Stimulated activated naive B cell treated with anti-CD40 and anti-IgM and Interleukin-4, amounts not matched to agents 10 μg/mL and 1 μg/mL and 100 μg/mL, for 72 hours (primary cell): ENCODE measurements at regions not wholly inside any gene's neighbourhood (a gene's known extent, or its start where the extent isn't known, plus 50 kb on each side); places are given as distances from the start of the nearest gene placed in this dataset.

Experiments
- ATAC-seq, 2 donors: fragments of 150-1000 bp; cut with Tn5 transposase; replicated peaks; 2 replicates each; pipeline ENCODE4 v1.10.0; 2021; ENCODE audit warnings: moderate library complexity in 1 of 2
- DNase-seq: peaks from one replicate; pipeline ENCODE4 v3.0.0; 2021
- H3K27ac Mint-ChIP-seq: one replicate; pipeline ENCODE4 v1.8.0; 2022; ENCODE audit warnings: mild to moderate bottlenecking, mixed read lengths
- H3K27me3 Mint-ChIP-seq, 2 donors: one replicate each; pipeline ENCODE4 v1.8.0; 2022; ENCODE audit warnings: mixed read lengths in 2 of 2
- H3K36me3 Mint-ChIP-seq, 2 donors: one replicate each; pipeline ENCODE4 v1.8.0; 2022; ENCODE audit warnings: mixed read lengths in 2 of 2, mild to moderate bottlenecking in 1 of 2
- H3K4me1 Mint-ChIP-seq, 2 donors: one replicate each; pipeline ENCODE4 v1.8.0; 2022; ENCODE audit warnings: mixed read lengths in 2 of 2, mild to moderate bottlenecking in 1 of 2
- H3K4me3 Mint-ChIP-seq, 2 donors: one replicate each; pipeline ENCODE4 v1.8.0; 2022; ENCODE audit warnings: mild to moderate bottlenecking in 2 of 2, mixed read lengths in 2 of 2, moderate library complexity in 1 of 2
- H3K9me3 Mint-ChIP-seq, 2 donors: one replicate each; pipeline ENCODE4 v1.8.0; 2022; ENCODE audit warnings: mixed read lengths in 2 of 2, mild to moderate bottlenecking in 1 of 2

DNA sequence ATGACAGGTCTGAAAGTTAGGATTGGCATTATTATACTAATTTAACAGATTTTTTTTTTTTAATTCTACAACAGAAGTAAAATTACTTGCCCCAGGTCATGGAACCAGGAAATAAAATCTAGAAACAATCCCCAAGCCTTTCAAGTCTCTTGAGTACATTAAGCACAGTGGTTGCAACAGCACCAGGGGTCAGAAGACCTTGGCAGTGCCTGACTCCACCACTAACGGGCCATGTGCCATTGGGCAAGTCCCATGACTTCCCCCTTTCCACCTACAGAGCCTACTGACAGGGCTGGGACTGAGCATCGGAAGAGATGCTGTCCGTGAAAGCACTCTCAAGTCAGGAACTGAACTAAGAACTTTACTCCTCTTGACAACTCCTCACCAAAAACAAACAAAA lies 98.6 kb upstream of the AKIP1 start:
- Mint-ChIP-seq H3K36me3 (no peaks in the 10 kb centered on the region), H3K27ac (no peak overlapping the region), H3K9me3 (no peaks in the 10 kb centered on the region), H3K4me3 (no peak overlapping the region), H3K27me3 (peaks cover 13 to 22% of the 10 kb centered on the region in 2 donors), H3K4me1 (peaks cover 7 to 9% of the 10 kb centered on the region in 2 donors)
- ATAC-seq, result no peak
- no peak for DNase-seq

DNA sequence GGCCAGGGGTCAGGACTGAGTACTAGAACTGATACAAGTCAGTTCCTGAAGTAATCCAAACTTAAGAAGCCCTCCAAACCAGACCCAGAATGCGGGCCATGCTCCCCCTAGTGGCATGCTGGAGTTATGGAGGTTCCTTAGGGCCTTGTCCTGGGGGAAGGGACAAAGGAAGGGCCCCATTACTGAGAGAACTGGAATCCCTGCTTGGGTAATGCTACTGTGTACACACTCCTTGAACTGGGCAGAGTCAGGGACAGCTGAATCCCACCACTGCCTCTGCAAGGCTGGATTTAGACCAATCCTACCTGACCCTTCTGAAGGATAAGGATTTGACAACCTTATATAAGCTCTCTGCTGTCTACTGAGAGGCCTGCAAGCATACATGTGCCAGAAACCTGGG lies 97.3 kb upstream of the AKIP1 start:
- DNase-seq, result peak; percentile 48
- Mint-ChIP-seq H3K36me3 (no peaks in the 10 kb centered on the region), H3K27ac (no peak overlapping the region), H3K9me3 (no peaks in the 10 kb centered on the region), H3K27me3 (peaks cover 13 to 22% of the 10 kb centered on the region in 2 donors), H3K4me3 (no peak overlapping the region), H3K4me1 (peaks cover 7 to 9% of the 10 kb centered on the region in 2 donors)
- ATAC-seq, result peak; percentile 86 to 88

DNA sequence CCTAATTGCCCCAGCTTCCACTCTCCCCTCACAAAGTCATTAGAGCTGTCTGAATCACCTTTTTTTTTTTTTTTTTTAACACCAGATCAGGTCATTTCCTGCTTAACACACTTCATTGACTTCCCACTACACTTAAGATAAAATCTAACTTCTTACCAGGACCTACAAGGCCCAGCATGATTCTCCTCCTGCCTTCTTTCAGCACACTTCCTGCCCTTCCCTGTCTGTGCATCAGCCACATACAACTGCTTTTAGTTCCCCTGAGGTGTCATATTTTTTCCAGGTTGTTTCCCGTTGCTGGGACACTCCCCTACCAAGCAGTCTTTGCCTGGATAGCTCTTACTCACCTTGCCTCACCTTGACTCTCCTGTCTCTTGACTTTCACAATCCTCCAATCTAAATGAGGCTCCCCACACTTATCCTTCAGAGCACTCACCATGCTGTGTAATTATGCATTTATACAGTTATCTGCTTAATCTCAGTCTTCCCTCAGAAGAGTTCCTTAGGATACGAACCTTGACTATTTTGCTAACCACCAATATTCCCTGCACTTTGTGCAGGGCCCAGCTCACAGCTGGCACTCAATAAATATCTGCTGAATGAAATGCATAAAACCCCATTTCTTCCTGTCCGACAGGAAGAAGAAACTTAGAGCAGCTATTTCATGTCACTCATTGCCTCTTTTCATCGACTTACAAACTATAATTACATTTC lies 96.6 kb upstream of the AKIP1 start:
- Mint-ChIP-seq H3K4me1 (peaks cover 7 to 9% of the 10 kb centered on the region in 2 donors), H3K27ac (no peak overlapping the region), H3K9me3 (no peaks in the 10 kb centered on the region), H3K4me3 (no peak overlapping the region), H3K27me3 (peaks cover 12 to 16% of the 10 kb centered on the region in 2 donors), H3K36me3 (no peaks in the 10 kb centered on the region)
- ATAC-seq (peak; percentile 58 to 64), DNase-seq (no peak)

DNA sequence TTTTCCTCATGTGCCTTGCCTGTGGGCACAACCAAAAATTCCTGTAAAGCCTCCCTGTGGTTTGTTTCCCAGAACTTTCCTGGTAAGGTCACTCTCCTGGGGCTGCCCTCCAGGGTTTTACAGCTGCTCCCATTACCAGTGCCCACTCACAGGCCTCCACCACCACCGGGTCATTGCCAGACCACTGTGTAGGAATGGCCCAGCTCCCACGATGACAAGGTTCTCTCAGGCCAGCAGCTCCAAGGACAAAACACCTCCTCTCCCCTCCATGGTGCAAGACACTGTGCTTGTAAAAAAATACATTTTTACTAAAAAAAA lies 96.1 kb upstream of the AKIP1 start:
- Mint-ChIP-seq H3K36me3 (no peaks in the 10 kb centered on the region), H3K9me3 (no peaks in the 10 kb centered on the region), H3K27me3 (peaks cover 12 to 13% of the 10 kb centered on the region in 2 donors), H3K4me1 (peaks cover 7 to 9% of the 10 kb centered on the region in 2 donors), H3K27ac (no peak overlapping the region), H3K4me3 (no peak overlapping the region)
- ATAC-seq (no peak), DNase-seq (no peak)

DNA sequence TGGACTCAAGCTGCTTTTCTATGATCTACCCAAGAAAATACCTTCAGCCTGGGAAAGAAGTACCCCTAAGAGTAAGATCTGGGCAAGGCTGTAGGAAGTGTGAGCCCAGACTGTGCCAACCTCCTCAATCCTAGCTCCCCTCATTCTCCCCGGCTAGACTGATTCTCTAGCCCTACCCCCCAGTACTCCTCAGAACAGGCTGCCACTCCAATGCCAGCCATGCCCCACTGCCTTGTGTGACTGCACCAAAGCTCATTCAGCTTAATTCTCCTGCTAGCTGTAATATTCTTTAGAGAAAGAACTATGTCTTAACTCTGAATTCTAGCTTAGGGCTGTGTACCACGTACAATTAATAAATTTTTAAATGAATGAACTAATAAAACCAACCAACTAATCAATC lies 92.6 kb upstream of the AKIP1 start:
- Mint-ChIP-seq H3K4me3 (no peak overlapping the region), H3K27ac (no peak overlapping the region), H3K27me3 (peaks cover 0 to 4% of the 10 kb centered on the region in 2 donors), H3K4me1 (no peaks in the 10 kb centered on the region), H3K9me3 (no peaks in the 10 kb centered on the region), H3K36me3 (no peaks in the 10 kb centered on the region)
- ATAC-seq (no peak), DNase-seq (no peak)

DNA sequence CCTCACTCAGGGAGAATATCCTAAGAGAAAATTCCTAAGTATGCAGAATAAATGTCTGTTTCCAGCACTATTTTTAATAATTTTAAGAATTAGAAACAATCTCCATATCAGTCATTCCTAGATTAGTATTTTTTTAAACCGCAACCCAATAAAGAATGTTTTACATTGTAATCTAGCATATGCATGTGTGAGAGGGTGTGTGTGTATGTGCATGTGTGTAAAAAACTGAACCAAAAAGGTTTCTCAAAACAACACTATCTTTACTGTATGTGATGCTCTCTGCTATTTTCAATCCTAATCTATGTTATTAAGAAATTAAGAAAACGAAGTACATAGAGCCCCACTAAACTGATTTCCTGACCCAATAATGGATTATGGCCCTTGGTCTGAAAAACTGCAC lies 90.6 kb upstream of the AKIP1 start:
- Mint-ChIP-seq H3K4me3 (no peak overlapping the region), H3K27me3 (peaks cover 0 to 4% of the 10 kb centered on the region in 2 donors), H3K4me1 (no peaks in the 10 kb centered on the region), H3K27ac (no peak overlapping the region), H3K36me3 (no peaks in the 10 kb centered on the region), H3K9me3 (no peaks in the 10 kb centered on the region)
- no peak for DNase-seq
- no peak for ATAC-seq

DNA sequence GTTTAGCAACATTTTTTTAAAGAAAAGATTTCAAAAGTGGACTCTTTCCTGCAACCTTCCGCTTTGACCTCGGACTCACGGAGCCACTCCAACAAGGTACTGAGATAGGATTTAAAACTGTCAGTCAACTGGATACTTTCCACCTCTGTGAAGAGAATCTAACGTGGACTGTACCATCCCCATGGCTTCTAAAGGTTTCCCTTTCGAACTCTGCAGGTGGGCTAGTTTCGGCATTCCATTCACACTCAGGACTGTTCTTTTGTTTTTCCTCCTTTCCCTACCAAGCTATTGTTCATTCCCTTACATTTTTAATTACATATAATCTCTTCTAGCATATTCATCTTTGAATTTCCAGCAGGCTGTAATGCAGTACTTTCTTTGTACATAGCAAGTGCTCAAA lies 88.5 kb upstream of the AKIP1 start:
- Mint-ChIP-seq H3K27ac (no peak overlapping the region), H3K4me3 (no peak overlapping the region), H3K4me1 (no peaks in the 10 kb centered on the region), H3K27me3 (peaks cover 0 to 4% of the 10 kb centered on the region in 2 donors), H3K9me3 (no peaks in the 10 kb centered on the region), H3K36me3 (no peaks in the 10 kb centered on the region)
- ATAC-seq (no peak), DNase-seq (no peak)

DNA sequence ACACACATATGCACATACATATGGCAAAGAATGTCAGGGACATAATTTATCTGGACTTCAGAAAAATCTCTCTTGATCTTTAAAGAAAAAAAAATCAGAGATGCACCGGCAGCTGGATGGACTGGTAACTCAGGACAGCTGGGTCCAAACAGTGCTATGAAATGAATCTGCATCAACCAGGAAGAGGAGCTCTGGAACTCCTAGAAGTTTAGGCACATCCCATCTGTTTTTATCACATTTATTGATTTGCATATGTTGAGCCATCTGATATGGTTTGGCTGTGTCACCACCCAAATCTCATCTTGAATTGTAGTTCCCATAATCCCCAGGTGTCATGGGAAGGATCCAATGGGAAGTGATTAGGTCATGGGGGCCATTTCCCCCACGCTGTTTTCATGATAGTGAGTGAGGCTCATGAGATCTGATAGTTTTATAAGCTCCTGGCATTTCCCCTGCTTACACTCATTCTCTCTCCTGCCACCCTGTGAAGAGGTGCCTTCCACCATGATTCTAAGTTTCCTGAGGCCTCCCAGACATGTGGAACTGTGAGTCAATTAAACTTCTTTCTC lies 87.7 kb upstream of the AKIP1 start:
- ATAC-seq (no peak), DNase-seq (no peak)
- Mint-ChIP-seq H3K27ac (peak overlapping the region; percentile 25), H3K9me3 (no peaks in the 10 kb centered on the region), H3K4me1 (no peaks in the 10 kb centered on the region), H3K36me3 (no peaks in the 10 kb centered on the region), H3K4me3 (no peak overlapping the region), H3K27me3 (peaks cover 0 to 4% of the 10 kb centered on the region in 2 donors)

DNA sequence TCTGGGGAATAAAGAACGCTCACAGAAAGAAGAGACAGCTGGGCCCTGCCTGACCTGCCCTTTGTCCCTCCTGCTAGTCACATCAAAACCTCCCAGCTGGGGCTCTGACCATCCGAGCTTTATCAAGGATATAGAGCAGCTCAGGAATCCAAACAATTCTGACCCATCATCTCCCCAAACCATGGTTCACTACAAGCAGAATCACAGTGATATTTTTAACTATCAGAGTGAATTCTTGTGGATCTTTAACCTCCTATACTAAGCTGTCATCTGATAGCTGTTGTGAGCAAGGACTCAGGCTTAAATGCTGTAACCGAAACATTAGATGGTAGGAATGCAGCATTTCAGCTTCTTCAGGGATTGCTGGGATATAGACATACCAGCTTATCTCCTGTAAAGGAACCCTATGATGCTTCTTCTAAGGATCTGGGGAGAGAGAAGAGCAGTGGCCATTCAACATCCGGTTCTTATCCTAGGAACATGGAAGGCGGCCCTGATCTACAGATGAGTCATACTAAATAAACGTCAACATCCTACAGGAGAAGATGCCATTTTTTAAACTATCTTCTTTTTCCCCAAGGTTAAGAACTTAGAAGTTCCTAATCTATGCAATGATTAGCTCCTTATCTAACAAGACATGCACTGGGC lies 84.7 kb upstream of the AKIP1 start:
- no peaks in the 10 kb centered on the region for H3K9me3 Mint-ChIP-seq
- H3K4me1 Mint-ChIP-seq, result no peaks in the 10 kb centered on the region
- H3K27ac Mint-ChIP-seq, result no peak overlapping the region
- no peak overlapping the region for H3K4me3 Mint-ChIP-seq
- no peak for ATAC-seq
- DNase-seq, result no peak
- H3K36me3 Mint-ChIP-seq, result no peaks in the 10 kb centered on the region
- no peaks in the 10 kb centered on the region for H3K27me3 Mint-ChIP-seq

DNA sequence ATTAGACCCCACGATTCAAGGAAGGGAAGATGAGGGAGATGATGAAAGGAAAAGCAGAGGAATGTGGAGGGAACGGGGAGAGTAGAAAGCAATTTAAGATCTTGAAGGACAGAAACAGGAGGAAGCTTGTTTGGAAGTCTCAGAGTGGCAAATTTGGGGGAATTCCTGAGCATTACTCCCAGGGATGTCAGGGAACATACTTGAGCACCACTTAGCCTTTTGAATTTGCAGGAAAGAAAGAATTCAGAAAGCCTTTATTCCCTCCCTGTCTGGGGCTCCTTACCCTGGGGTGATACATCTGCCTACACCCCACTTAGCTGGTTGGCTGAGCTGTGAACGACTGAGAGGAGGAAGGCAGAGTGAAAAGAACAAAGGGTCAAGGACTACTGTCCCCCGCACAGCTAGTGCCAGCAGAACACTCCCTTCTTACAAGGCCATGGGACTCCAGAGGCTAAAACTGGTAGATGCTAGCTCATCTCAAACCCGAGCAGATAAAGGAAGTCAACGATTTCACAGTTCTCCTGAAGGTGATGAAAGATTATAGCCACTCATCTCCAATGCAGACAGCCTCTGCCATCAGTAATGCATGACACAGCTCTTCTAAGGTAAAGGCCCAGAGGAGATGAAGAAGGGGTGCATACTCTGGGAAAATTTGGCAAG lies 84.0 kb upstream of the AKIP1 start:
- ATAC-seq (no peak), DNase-seq (no peak)
- H3K4me1 Mint-ChIP-seq, result no peaks in the 10 kb centered on the region
- no peak overlapping the region for H3K4me3 Mint-ChIP-seq
- no peaks in the 10 kb centered on the region for H3K9me3 Mint-ChIP-seq
- no peaks in the 10 kb centered on the region for H3K27me3 Mint-ChIP-seq
- no peak overlapping the region for H3K27ac Mint-ChIP-seq
- H3K36me3 Mint-ChIP-seq, result no peaks in the 10 kb centered on the region

DNA sequence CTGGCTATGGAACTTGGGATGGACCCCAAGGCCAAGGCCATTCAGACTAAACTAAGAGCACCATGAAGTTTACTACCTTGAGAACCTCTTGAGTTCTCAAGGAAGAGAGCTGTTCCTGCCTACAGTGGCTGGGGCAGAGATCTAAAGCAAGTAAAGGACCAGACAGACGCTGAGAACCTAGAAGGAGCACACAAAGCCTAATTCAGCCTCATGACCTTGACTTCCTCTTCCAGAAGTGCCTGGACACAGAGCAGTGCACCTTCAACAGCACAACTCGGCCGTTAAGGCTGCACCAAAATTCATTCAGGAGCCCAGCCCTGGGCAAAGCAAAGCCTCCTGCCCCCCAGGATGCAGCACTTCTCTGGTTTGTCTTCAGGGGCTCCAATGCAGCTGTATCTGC lies 82.9 kb upstream of the AKIP1 start:
- Mint-ChIP-seq H3K27ac (no peak overlapping the region), H3K27me3 (no peaks in the 10 kb centered on the region), H3K9me3 (no peaks in the 10 kb centered on the region), H3K36me3 (no peaks in the 10 kb centered on the region), H3K4me1 (peaks cover 6 to 7% of the 10 kb centered on the region in 2 donors), H3K4me3 (no peak overlapping the region)
- ATAC-seq (no peak), DNase-seq (no peak)

DNA sequence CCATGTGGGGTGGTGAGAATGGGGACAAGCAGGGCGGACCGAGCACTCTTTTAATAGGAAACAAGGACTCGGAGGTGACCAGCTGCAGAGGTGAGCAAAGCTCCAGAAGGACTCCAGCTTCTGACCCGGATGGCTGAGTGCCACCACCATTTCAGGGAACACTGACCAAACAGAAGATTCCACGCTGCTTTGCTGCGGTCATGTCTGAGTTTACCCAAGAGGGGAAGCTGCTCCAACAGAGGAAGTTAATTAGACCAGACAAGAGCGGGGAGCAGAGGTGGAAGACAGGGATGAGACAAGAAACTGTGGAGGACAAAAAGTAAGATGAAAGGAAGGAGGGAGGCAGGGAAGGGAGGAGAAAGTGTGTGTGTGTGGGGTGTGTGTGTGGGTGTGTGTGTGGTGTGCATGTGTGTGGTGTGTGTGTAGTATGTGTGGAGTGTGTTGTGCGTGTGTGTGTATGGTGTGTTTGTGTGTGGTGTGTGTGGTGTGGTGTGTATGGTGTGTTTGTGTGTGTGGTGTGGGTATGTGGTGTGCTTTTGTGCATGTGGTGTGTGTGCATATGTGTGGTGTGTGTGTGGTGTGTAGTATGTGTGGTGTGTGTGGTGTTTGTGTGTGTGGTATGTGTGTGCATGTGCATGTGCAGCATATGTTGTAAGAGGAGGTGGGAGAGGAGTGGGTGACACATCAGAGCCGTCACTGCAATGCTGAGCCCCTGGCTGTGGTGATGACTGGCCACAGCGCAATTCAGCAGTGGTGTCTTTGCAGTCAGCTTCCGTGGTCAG lies 82.2 kb upstream of the AKIP1 start:
- DNase-seq (no peak), ATAC-seq (no peak)
- Mint-ChIP-seq H3K4me3 (no peak overlapping the region), H3K4me1 (peaks cover 10 to 12% of the 10 kb centered on the region in 2 donors), H3K9me3 (no peaks in the 10 kb centered on the region), H3K36me3 (no peaks in the 10 kb centered on the region), H3K27ac (no peak overlapping the region), H3K27me3 (no peaks in the 10 kb centered on the region)

DNA sequence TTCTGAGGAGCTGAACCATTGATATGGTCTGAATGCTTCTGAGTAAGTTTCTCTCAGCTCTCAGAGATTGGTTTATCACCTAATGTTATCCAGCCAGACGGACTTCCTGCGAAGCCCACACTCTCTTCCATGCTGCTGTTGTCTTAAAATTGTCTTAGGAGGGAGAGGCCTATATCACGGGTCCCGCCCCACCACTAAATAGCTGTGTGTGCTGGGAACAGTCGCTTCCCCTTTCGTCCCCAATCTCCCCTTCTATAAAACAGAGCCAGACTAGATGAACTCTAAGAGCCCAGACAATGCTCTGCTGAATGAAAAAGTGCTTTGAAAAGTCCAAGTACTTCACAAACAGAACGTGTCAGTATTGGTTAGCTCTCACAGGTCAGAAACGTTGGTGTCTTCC lies 81.4 kb upstream of the AKIP1 start:
- Mint-ChIP-seq H3K4me1 (peaks cover 10 to 12% of the 10 kb centered on the region in 2 donors), H3K27ac (no peak overlapping the region), H3K4me3 (no peak overlapping the region), H3K27me3 (no peaks in the 10 kb centered on the region), H3K36me3 (no peaks in the 10 kb centered on the region), H3K9me3 (no peaks in the 10 kb centered on the region)
- no peak for DNase-seq
- ATAC-seq, result no peak

DNA sequence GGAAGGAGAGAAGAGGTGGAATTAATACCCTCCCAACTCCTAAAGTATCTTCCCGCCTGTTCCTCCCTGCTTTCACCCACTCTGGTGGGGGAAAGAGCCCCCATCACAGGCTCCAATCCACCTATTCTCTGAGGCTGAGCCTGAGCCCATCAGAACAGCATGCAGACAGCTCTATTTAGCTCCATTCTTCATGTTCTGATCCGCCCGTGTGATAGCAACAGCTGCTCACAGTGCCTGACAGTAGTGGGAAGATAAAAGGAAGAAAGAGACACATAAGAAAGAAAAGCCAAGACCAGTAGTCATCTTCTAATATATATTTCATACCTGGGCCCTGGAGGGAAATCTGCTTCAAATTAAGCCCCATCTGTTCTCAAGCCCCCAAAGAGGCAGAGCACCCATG lies 80.3 kb upstream of the AKIP1 start:
- H3K9me3 Mint-ChIP-seq, result no peaks in the 10 kb centered on the region
- H3K27ac Mint-ChIP-seq, result no peak overlapping the region
- no peaks in the 10 kb centered on the region for H3K36me3 Mint-ChIP-seq
- peaks cover 10 to 12% of the 10 kb centered on the region in 2 donors for H3K4me1 Mint-ChIP-seq
- H3K27me3 Mint-ChIP-seq, result no peaks in the 10 kb centered on the region
- DNase-seq (no peak), ATAC-seq (no peak)
- H3K4me3 Mint-ChIP-seq, result no peak overlapping the region
